Stimulated activated memory B cell treated with anti-CD40 and anti-IgM and Interleukin-4, amounts not matched to agents 10 μg/mL and 1 μg/mL and 100 μg/mL, for 72 hours (primary cell): ENCODE measurements at regions not wholly inside any gene's neighbourhood (a gene's known extent, or its start where the extent isn't known, plus 50 kb on each side); places are given as distances from the start of the nearest gene placed in this dataset.

ENCODE experiments used
- ATAC-seq: fragments of 150-1000 bp; cut with Tn5 transposase; 2 replicates; pipeline ENCODE4 v1.10.0; 2021
- H3K27ac Mint-ChIP-seq: one replicate; pipeline ENCODE4 v1.8.0; 2022; ENCODE audit warnings: mild to moderate bottlenecking, mixed read lengths
- H3K27me3 Mint-ChIP-seq: one replicate; pipeline ENCODE4 v1.8.0; 2022; ENCODE audit warnings: mixed read lengths
- H3K36me3 Mint-ChIP-seq: one replicate; pipeline ENCODE4 v1.8.0; 2022; ENCODE audit warnings: mixed read lengths
- H3K4me1 Mint-ChIP-seq: one replicate; pipeline ENCODE4 v1.8.0; 2022; ENCODE audit warnings: mixed read lengths
- H3K4me3 Mint-ChIP-seq: one replicate; pipeline ENCODE4 v1.8.0; 2022; ENCODE audit warnings: mild to moderate bottlenecking, moderate library complexity, mixed read lengths
- H3K9me3 Mint-ChIP-seq: one replicate; pipeline ENCODE4 v1.8.0; 2022; ENCODE audit warnings: mixed read lengths

- no peaks in the 10 kb centered on the region for H3K36me3 Mint-ChIP-seq
- peaks cover 39% of the 10 kb centered on the region for H3K4me1 Mint-ChIP-seq
- ATAC-seq = no peak
- H3K27ac Mint-ChIP-seq = no peak overlapping the region
- no peaks in the 10 kb centered on the region for H3K27me3 Mint-ChIP-seq
- H3K9me3 Mint-ChIP-seq = no peaks in the 10 kb centered on the region
- H3K4me3 Mint-ChIP-seq = no peak overlapping the region
Measured at GRCh38 chr6:110558575-110558974, 82.2 kb upstream of the SLC22A16 start.

- H3K9me3 Mint-ChIP-seq = peaks cover 4% of the 10 kb centered on the region
- peaks cover 29% of the 10 kb centered on the region for H3K4me1 Mint-ChIP-seq
- H3K36me3 Mint-ChIP-seq = peaks cover 3% of the 10 kb centered on the region
Measured at GRCh38 chr6:110557199-110557598, 80.8 kb upstream of the SLC22A16 start.

GRCh38 chr6:110556317-110557110, 80.1 kb upstream of the SLC22A16 start:
- no peak for ATAC-seq
- H3K27me3 Mint-ChIP-seq = peaks cover 12% of the 10 kb centered on the region
- H3K4me3 Mint-ChIP-seq = no peak overlapping the region
- H3K27ac Mint-ChIP-seq = no peak overlapping the region
- peaks cover 8% of the 10 kb centered on the region for H3K36me3 Mint-ChIP-seq
- H3K4me1 Mint-ChIP-seq = peaks cover 22% of the 10 kb centered on the region
- peaks cover 5% of the 10 kb centered on the region for H3K9me3 Mint-ChIP-seq

More at GRCh38 chr6:110557199-110557598, 80.8 kb upstream of the SLC22A16 start:
- no peak overlapping the region for H3K4me3 Mint-ChIP-seq
- H3K27me3 Mint-ChIP-seq = peaks cover 5% of the 10 kb centered on the region
- H3K27ac Mint-ChIP-seq = no peak overlapping the region
- no peak for ATAC-seq

- Mint-ChIP-seq H3K9me3 (peaks cover 5% of the 10 kb centered on the region), H3K4me3 (no peak overlapping the region), H3K4me1 (peaks cover 7% of the 10 kb centered on the region), H3K27ac (no peak overlapping the region), H3K27me3 (peaks cover 21% of the 10 kb centered on the region), H3K36me3 (peaks cover 8% of the 10 kb centered on the region)
- no peak for ATAC-seq
Measured at GRCh38 chr6:110554966-110555460, 78.6 kb upstream of the SLC22A16 start.

- Mint-ChIP-seq H3K9me3 (peaks cover 7% of the 10 kb centered on the region), H3K4me1 (peaks cover 6% of the 10 kb centered on the region), H3K4me3 (no peak overlapping the region), H3K36me3 (peaks cover 8% of the 10 kb centered on the region), H3K27ac (no peak overlapping the region), H3K27me3 (peaks cover 25% of the 10 kb centered on the region)
- ATAC-seq = no peak
Measured at GRCh38 chr6:110554441-110554840, 78.0 kb upstream of the SLC22A16 start.

GRCh38 chr6:110552901-110553641, 76.7 kb upstream of the SLC22A16 start:
- peaks cover 29% of the 10 kb centered on the region for H3K27me3 Mint-ChIP-seq
- H3K27ac Mint-ChIP-seq = no peak overlapping the region
- ATAC-seq = no peak
- H3K4me1 Mint-ChIP-seq = peaks cover 6% of the 10 kb centered on the region
- no peak overlapping the region for H3K4me3 Mint-ChIP-seq
- H3K9me3 Mint-ChIP-seq = peaks cover 8% of the 10 kb centered on the region
- H3K36me3 Mint-ChIP-seq = peaks cover 8% of the 10 kb centered on the region

- peaks cover 6% of the 10 kb centered on the region for H3K4me1 Mint-ChIP-seq
- peaks cover 8% of the 10 kb centered on the region for H3K36me3 Mint-ChIP-seq
- H3K27ac Mint-ChIP-seq = no peak overlapping the region
- no peak for ATAC-seq
- H3K27me3 Mint-ChIP-seq = peaks cover 29% of the 10 kb centered on the region
- H3K4me3 Mint-ChIP-seq = no peak overlapping the region
- H3K9me3 Mint-ChIP-seq = peaks cover 8% of the 10 kb centered on the region
Measured at GRCh38 chr6:110552076-110552475, 75.7 kb upstream of the SLC22A16 start.

- Mint-ChIP-seq H3K27ac (no peak overlapping the region), H3K4me1 (peaks cover 6% of the 10 kb centered on the region)
Measured at GRCh38 chr6:110551088-110551487, 74.7 kb upstream of the SLC22A16 start.

GRCh38 chr6:110550353-110550752, 73.9 kb upstream of the SLC22A16 start:
- peaks cover 15% of the 10 kb centered on the region for H3K9me3 Mint-ChIP-seq
- ATAC-seq = no peak
- H3K4me3 Mint-ChIP-seq = no peak overlapping the region
- no peak overlapping the region for H3K27ac Mint-ChIP-seq
- H3K27me3 Mint-ChIP-seq = peaks cover 41% of the 10 kb centered on the region
- H3K36me3 Mint-ChIP-seq = peaks cover 10% of the 10 kb centered on the region
- H3K4me1 Mint-ChIP-seq = peaks cover 6% of the 10 kb centered on the region

More at GRCh38 chr6:110551088-110551487, 74.7 kb upstream of the SLC22A16 start:
- Mint-ChIP-seq H3K9me3 (peaks cover 12% of the 10 kb centered on the region), H3K27me3 (peaks cover 38% of the 10 kb centered on the region), H3K36me3 (peaks cover 8% of the 10 kb centered on the region), H3K4me3 (no peak overlapping the region)
- no peak for ATAC-seq

- Mint-ChIP-seq H3K4me1 (peaks cover 11% of the 10 kb centered on the region), H3K4me3 (no peak overlapping the region), H3K9me3 (peaks cover 19% of the 10 kb centered on the region), H3K27ac (no peak overlapping the region), H3K36me3 (peaks cover 13% of the 10 kb centered on the region), H3K27me3 (peaks cover 47% of the 10 kb centered on the region)
- ATAC-seq = no peak
Measured at GRCh38 chr6:110549277-110549676, 72.9 kb upstream of the SLC22A16 start.

- peaks cover 19% of the 10 kb centered on the region for H3K9me3 Mint-ChIP-seq
- H3K27me3 Mint-ChIP-seq = peaks cover 47% of the 10 kb centered on the region
- peaks cover 13% of the 10 kb centered on the region for H3K36me3 Mint-ChIP-seq
- H3K27ac Mint-ChIP-seq = no peak overlapping the region
- H3K4me1 Mint-ChIP-seq = peaks cover 21% of the 10 kb centered on the region
- no peak for ATAC-seq
- no peak overlapping the region for H3K4me3 Mint-ChIP-seq
Measured at GRCh38 chr6:110548110-110548847, 71.9 kb upstream of the SLC22A16 start.

- Mint-ChIP-seq H3K4me1 (peaks cover 29% of the 10 kb centered on the region), H3K9me3 (peaks cover 16% of the 10 kb centered on the region), H3K4me3 (no peak overlapping the region), H3K36me3 (peaks cover 12% of the 10 kb centered on the region), H3K27ac (no peak overlapping the region), H3K27me3 (peaks cover 44% of the 10 kb centered on the region)
- no peak for ATAC-seq
Measured at GRCh38 chr6:110547266-110547964, 71.0 kb upstream of the SLC22A16 start.

- no peak for ATAC-seq
- Mint-ChIP-seq H3K27me3 (peaks cover 27% of the 10 kb centered on the region), H3K27ac (no peak overlapping the region), H3K36me3 (peaks cover 4% of the 10 kb centered on the region), H3K4me1 (peaks cover 29% of the 10 kb centered on the region), H3K4me3 (no peak overlapping the region), H3K9me3 (peaks cover 13% of the 10 kb centered on the region)
Measured at GRCh38 chr6:110545081-110545872, 68.9 kb upstream of the SLC22A16 start.

- Mint-ChIP-seq H3K4me1 (peaks cover 34% of the 10 kb centered on the region), H3K27me3 (peaks cover 23% of the 10 kb centered on the region), H3K27ac (peak overlapping the region; percentile 8), H3K36me3 (peaks cover 4% of the 10 kb centered on the region), H3K9me3 (peaks cover 12% of the 10 kb centered on the region), H3K4me3 (peak overlapping the region; percentile 60)
- peak; percentile 31 for ATAC-seq
Measured at GRCh38 chr6:110544472-110544871, 68.1 kb upstream of the SLC22A16 start.
